Fibroblast of lung (primary cell): ENCODE measurements at regions not wholly inside any gene's neighbourhood (a gene's known extent, or its start where the extent isn't known, plus 50 kb on each side); places are given as distances from the start of the nearest gene placed in this dataset.

ENCODE experiments used
- DNase-seq, 2 donors: peaks; one replicate each; pipeline versions ENCODE4 v3.0.0 to v3.0.0-alpha.2; 2010; ENCODE audit warnings: low read depth in 2 of 2
- H2AFZ ChIP-seq: 2 replicates; pipeline ENCODE4 v1.5.1; 2012; ENCODE audit warnings: low read length, control low read depth, inconsistent platforms
- H3K27ac ChIP-seq: 2 replicates; pipeline ENCODE4 v1.5.1; 2011; ENCODE audit warnings: low read length, control low read depth; ENCODE audit not compliant: insufficient read depth
- H3K27me3 ChIP-seq: 2 replicates; pipeline ENCODE4 v1.5.1; 2011; ENCODE audit warnings: mild to moderate bottlenecking, low read length; ENCODE audit not compliant: control insufficient read depth, insufficient read depth
- H3K36me3 ChIP-seq: 2 replicates; pipeline ENCODE4 v1.5.1; 2011; ENCODE audit warnings: low read length; ENCODE audit not compliant: control insufficient read depth, insufficient read depth
- H3K4me1 ChIP-seq: 2 replicates; pipeline ENCODE4 v1.5.1; 2011; ENCODE audit warnings: low read length; ENCODE audit not compliant: control insufficient read depth, insufficient read depth; ENCODE audit errors: extremely low read depth
- H3K4me2 ChIP-seq: 2 replicates; pipeline ENCODE4 v1.5.1; 2011; ENCODE audit warnings: low read length, control low read depth; ENCODE audit not compliant: insufficient read depth; ENCODE audit errors: extremely low read depth
- H3K4me3 ChIP-seq, 4 experiments: fragments of 200-600 bp in 1 of 4; sonication (generic) in 1 of 4; replicated peaks in 1 of 4; 2 replicates each; pipeline ENCODE4 v1.5.1; 2011 to 2016; ENCODE audit warnings: low read length in 4 of 4, low read depth in 3 of 4, mild to moderate bottlenecking in 3 of 4, control low read depth in 2 of 4, inconsistent platforms in 1 of 4, mixed read lengths in 1 of 4; ENCODE audit not compliant: insufficient read depth in 1 of 4; ENCODE audit errors: control extremely low read depth in 1 of 4
- H3K79me2 ChIP-seq: 2 replicates; pipeline ENCODE4 v1.5.1; 2012; ENCODE audit warnings: mild to moderate bottlenecking, low read length, inconsistent platforms; ENCODE audit not compliant: control insufficient read depth, insufficient read depth
- H3K9ac ChIP-seq: 2 replicates; pipeline ENCODE4 v1.5.1; 2011; ENCODE audit warnings: mild to moderate bottlenecking, low read length, control low read depth; ENCODE audit not compliant: insufficient read depth
- H3K9me3 ChIP-seq: 2 replicates; pipeline ENCODE4 v1.5.1; 2012; ENCODE audit warnings: low read depth, low read length; ENCODE audit not compliant: control insufficient read depth, insufficient read depth
- H4K20me1 ChIP-seq: 2 replicates; pipeline ENCODE4 v1.5.1; 2011; ENCODE audit warnings: low read length; ENCODE audit not compliant: control insufficient read depth, insufficient read depth; ENCODE audit errors: extremely low read depth
- CTCF ChIP-seq, 2 donors: IDR thresholded peaks in 1 of 2; conservative IDR thresholded peaks in 1 of 2; 1 replicate in 1 of 2; 2 replicates in 1 of 2; pipeline ENCODE4 v1.5.1; 2011 to 2012; ENCODE audit warnings: low read length in 2 of 2, control low read depth in 1 of 2, inconsistent platforms in 1 of 2, low read depth in 1 of 2, mild to moderate bottlenecking in 1 of 2
- EZH2 ChIP-seq: IDR thresholded peaks from 2 replicates; pipeline ENCODE4 v1.5.1; 2012; ENCODE audit warnings: low read length, control low read depth, mild to moderate bottlenecking; ENCODE audit errors: missing control alignments

GRCh38 chr10:20405050-20405449 lies 492.1 kb downstream of the NEBL start:
- no peak for DNase-seq

GRCh38 chr10:20399772-20400171 lies 497.3 kb downstream of the NEBL start:
- no peak overlapping the region for H2AFZ ChIP-seq

More at GRCh38 chr10:20405050-20405449, 492.1 kb downstream of the NEBL start:
- Histone ChIP-seq H3K27ac (no peak overlapping the region), H3K4me1 (no peaks in the 10 kb centered on the region), H2AFZ (no peak overlapping the region), H4K20me1 (no peaks in the 10 kb centered on the region), H3K4me3 (no peak overlapping the region), H3K9ac (no peak overlapping the region), H3K4me2 (no peak overlapping the region), H3K79me2 (no peaks in the 10 kb centered on the region), H3K36me3 (no peaks in the 10 kb centered on the region), H3K27me3 (no peaks in the 10 kb centered on the region), H3K9me3 (no peaks in the 10 kb centered on the region)
- no peak for TF ChIP-seq EZH2
- TF ChIP-seq CTCF (conservative IDR thresholded peaks at IDR 0.05 in 1 of 2, IDR thresholded peaks at IDR 0.05 in 1 of 2; ENCODE audit: low read depth in 1 of 2, low read length in 2 of 2): no peak

GRCh38 chr10:20396701-20397100 lies 500.4 kb downstream of the NEBL start:
- Histone ChIP-seq H3K27ac (no peak overlapping the region), H3K79me2 (no peaks in the 10 kb centered on the region), H2AFZ (no peak overlapping the region), H3K9ac (no peak overlapping the region), H3K4me1 (no peaks in the 10 kb centered on the region), H3K4me3 (no peak overlapping the region), H3K27me3 (no peaks in the 10 kb centered on the region), H3K36me3 (no peaks in the 10 kb centered on the region), H4K20me1 (no peaks in the 10 kb centered on the region), H3K4me2 (no peak overlapping the region), H3K9me3 (no peaks in the 10 kb centered on the region)
- no peak for DNase-seq
- TF ChIP-seq CTCF (conservative IDR thresholded peaks at IDR 0.05 in 1 of 2, IDR thresholded peaks at IDR 0.05 in 1 of 2; ENCODE audit: low read depth in 1 of 2, low read length in 2 of 2): no peak
- TF ChIP-seq EZH2: no peak

More at GRCh38 chr10:20399772-20400171, 497.3 kb downstream of the NEBL start:
- Histone ChIP-seq H3K4me2 (no peak overlapping the region), H4K20me1 (no peaks in the 10 kb centered on the region), H3K9me3 (no peaks in the 10 kb centered on the region), H3K27me3 (no peaks in the 10 kb centered on the region), H3K9ac (no peak overlapping the region), H3K4me3 (no peak overlapping the region), H3K27ac (no peak overlapping the region), H3K36me3 (no peaks in the 10 kb centered on the region), H3K79me2 (no peaks in the 10 kb centered on the region), H3K4me1 (no peaks in the 10 kb centered on the region)
- no peak for DNase-seq
- TF ChIP-seq CTCF (conservative IDR thresholded peaks at IDR 0.05 in 1 of 2, IDR thresholded peaks at IDR 0.05 in 1 of 2; ENCODE audit: low read depth in 1 of 2, low read length in 2 of 2) (no peak), EZH2 (no peak)
